Astrocyte (in vitro differentiated cells and primary cell): ENCODE measurements at regions not wholly inside any gene's neighbourhood (a gene's known extent, or its start where the extent isn't known, plus 50 kb on each side); places are given as distances from the start of the nearest gene placed in this dataset.
"Not testable (repeated sequence)": the region's sequence is repeated elsewhere in the genome, so short reads cannot be mapped to it uniquely, and the experiment has no call there.

Source experiments
- DNase-seq: peaks from one replicate; pipeline ENCODE4 v3.0.0-alpha.2; 2010; ENCODE audit warnings: low read depth
- FAIRE-seq: peaks from 2 replicates; lab custom pipeline; 2011; peaks lifted over from hg19 to GRCh38; lab: Jason Lieb, UNC
- H2AFZ ChIP-seq: 2 replicates; pipeline ENCODE4 v1.6.0; 2012; ENCODE audit warnings: low read depth, low read length, inconsistent platforms
- H3K27ac ChIP-seq: 2 replicates; pipeline ENCODE4 v1.5.1; 2011; ENCODE audit warnings: low read depth, low read length, inconsistent platforms
- H3K27me3 ChIP-seq: 2 replicates; pipeline ENCODE4 v1.6.0; 2011; ENCODE audit warnings: low read length, inconsistent platforms; ENCODE audit not compliant: insufficient read depth
- H3K36me3 ChIP-seq: 2 replicates; pipeline ENCODE4 v1.5.1; 2011; ENCODE audit warnings: low read length, inconsistent platforms; ENCODE audit not compliant: insufficient read depth
- H3K4me1 ChIP-seq: 2 replicates; pipeline ENCODE4 v1.5.1; 2011; ENCODE audit warnings: low read length, inconsistent platforms; ENCODE audit not compliant: insufficient read depth
- H3K4me2 ChIP-seq: 2 replicates; pipeline ENCODE4 v1.6.0; 2012; ENCODE audit warnings: low read length, inconsistent platforms
- H3K4me3 ChIP-seq: 2 replicates; pipeline ENCODE4 v1.5.1; 2011; ENCODE audit warnings: low read depth, mild to moderate bottlenecking, low read length, inconsistent platforms; ENCODE audit not compliant: insufficient read depth
- H3K79me2 ChIP-seq: 2 replicates; pipeline ENCODE4 v1.6.0; 2012; ENCODE audit warnings: mild to moderate bottlenecking, low read length, inconsistent platforms; ENCODE audit not compliant: insufficient read depth
- H3K9ac ChIP-seq: 2 replicates; pipeline ENCODE4 v1.6.0; 2012; ENCODE audit warnings: mild to moderate bottlenecking, low read length, inconsistent platforms
- H3K9me3 ChIP-seq: 2 replicates; pipeline ENCODE4 v1.5.1; 2012; ENCODE audit warnings: low read depth, mild to moderate bottlenecking, low read length, inconsistent platforms; ENCODE audit not compliant: insufficient read depth
- H4K20me1 ChIP-seq: 2 replicates; pipeline ENCODE4 v1.6.0; 2012; ENCODE audit warnings: low read length, inconsistent platforms; ENCODE audit not compliant: insufficient read depth
- H3K27ac Mint-ChIP-seq: one replicate; pipeline ENCODE4 v1.8.0; 2021; ENCODE audit warnings: mild to moderate bottlenecking, mixed read lengths; ENCODE audit not compliant: unreplicated experiment
- H3K27me3 Mint-ChIP-seq: one replicate; pipeline ENCODE4 v1.8.0; 2021; ENCODE audit warnings: low read depth, mixed read lengths; ENCODE audit not compliant: unreplicated experiment
- H3K36me3 Mint-ChIP-seq: one replicate; pipeline ENCODE4 v1.8.0; 2021; ENCODE audit warnings: low read depth, mixed read lengths; ENCODE audit not compliant: unreplicated experiment
- H3K4me1 Mint-ChIP-seq: one replicate; pipeline ENCODE4 v1.8.0; 2021; ENCODE audit warnings: low read depth, mixed read lengths; ENCODE audit not compliant: unreplicated experiment
- H3K4me3 Mint-ChIP-seq: one replicate; pipeline ENCODE4 v1.8.0; 2021; ENCODE audit warnings: mild to moderate bottlenecking, moderate library complexity, mixed read lengths; ENCODE audit not compliant: unreplicated experiment
- H3K9me3 Mint-ChIP-seq: one replicate; pipeline ENCODE4 v1.8.0; 2021; ENCODE audit warnings: mild to moderate bottlenecking, mixed read lengths; ENCODE audit not compliant: unreplicated experiment
- CTCF ChIP-seq: IDR thresholded peaks from 2 replicates; pipeline ENCODE4 v1.5.1; 2011; ENCODE audit warnings: low read depth, mild to moderate bottlenecking, inconsistent platforms, low read length, moderate library complexity; ENCODE audit not compliant: insufficient read depth
- EZH2 ChIP-seq: IDR thresholded peaks from 2 replicates; pipeline ENCODE4 v1.6.1; 2012; ENCODE audit warnings: mild to moderate bottlenecking, low read length, inconsistent platforms; ENCODE audit not compliant: insufficient read depth

- Histone ChIP-seq H3K9me3 (no peaks in the 10 kb centered on the region), H2AFZ (no peak overlapping the region), H3K4me3 (no peak overlapping the region), H3K36me3 (no peaks in the 10 kb centered on the region), H3K9ac (no peak overlapping the region), H3K27me3 (no peaks in the 10 kb centered on the region), H3K79me2 (no peaks in the 10 kb centered on the region), H4K20me1 (no peaks in the 10 kb centered on the region), H3K27ac (no peak overlapping the region), H3K4me1 (no peaks in the 10 kb centered on the region), H3K4me2 (no peak overlapping the region)
- no peak overlapping the region for H3K27ac Mint-ChIP-seq
- no peaks in the 10 kb centered on the region for H3K36me3 Mint-ChIP-seq
- H3K4me1 Mint-ChIP-seq = peaks cover 13% of the 10 kb centered on the region
- no peak overlapping the region for H3K4me3 Mint-ChIP-seq
- H3K9me3 Mint-ChIP-seq = no peaks in the 10 kb centered on the region
- H3K27me3 Mint-ChIP-seq = no peaks in the 10 kb centered on the region
- TF ChIP-seq EZH2 (no peak), CTCF (no peak)
- DNase-seq (no peak), FAIRE-seq (no peak)
Observed at GRCh38 chr3:20563985-20564384, 378.0 kb upstream of the SGO1 start.

- TF ChIP-seq CTCF (no peak), EZH2 (no peak)
- no peak overlapping the region for H3K9ac ChIP-seq
- H3K4me1 Mint-ChIP-seq = peaks cover 18% of the 10 kb centered on the region
- no peak overlapping the region for H3K4me3 ChIP-seq
- H3K4me3 Mint-ChIP-seq = no peak overlapping the region
- H3K27me3 ChIP-seq = no peaks in the 10 kb centered on the region
- no peak overlapping the region for H3K27ac Mint-ChIP-seq
- H3K4me2 ChIP-seq = no peak overlapping the region
- no peaks in the 10 kb centered on the region for H3K9me3 Mint-ChIP-seq
- no peaks in the 10 kb centered on the region for H3K9me3 ChIP-seq
- no peak overlapping the region for H2AFZ ChIP-seq
- no peak overlapping the region for H3K27ac ChIP-seq
- H3K36me3 Mint-ChIP-seq = no peaks in the 10 kb centered on the region
- no peaks in the 10 kb centered on the region for H4K20me1 ChIP-seq
- no peaks in the 10 kb centered on the region for H3K79me2 ChIP-seq
- DNase-seq (no peak), FAIRE-seq (peak; percentile 47)
- H3K4me1 ChIP-seq = no peaks in the 10 kb centered on the region
- no peaks in the 10 kb centered on the region for H3K27me3 Mint-ChIP-seq
- H3K36me3 ChIP-seq = no peaks in the 10 kb centered on the region
Observed at GRCh38 chr3:20563251-20563650, 377.2 kb upstream of the SGO1 start.

GRCh38 chr3:20561166-20561565 lies 375.2 kb upstream of the SGO1 start:
- no peaks in the 10 kb centered on the region for H3K36me3 ChIP-seq
- no peaks in the 10 kb centered on the region for H4K20me1 ChIP-seq
- TF ChIP-seq CTCF (no peak), EZH2 (no peak)
- no peaks in the 10 kb centered on the region for H3K4me1 ChIP-seq
- Mint-ChIP-seq H3K9me3 (no peaks in the 10 kb centered on the region), H3K4me1 (peaks cover 22% of the 10 kb centered on the region), H3K36me3 (no peaks in the 10 kb centered on the region), H3K4me3 (no peak overlapping the region), H3K27ac (peak overlapping the region; percentile 5), H3K27me3 (no peaks in the 10 kb centered on the region)
- no peaks in the 10 kb centered on the region for H3K27me3 ChIP-seq
- no peak overlapping the region for H3K4me2 ChIP-seq
- no peak overlapping the region for H3K4me3 ChIP-seq
- no peaks in the 10 kb centered on the region for H3K79me2 ChIP-seq
- peak; percentile 59 for DNase-seq
- no peak overlapping the region for H2AFZ ChIP-seq
- FAIRE-seq = no peak
- no peak overlapping the region for H3K9ac ChIP-seq
- H3K9me3 ChIP-seq = no peaks in the 10 kb centered on the region
- no peak overlapping the region for H3K27ac ChIP-seq

GRCh38 chr3:20560446-20560845 lies 374.4 kb upstream of the SGO1 start:
- peak; percentile 30 for DNase-seq
- H3K4me1 Mint-ChIP-seq = peaks cover 25% of the 10 kb centered on the region
- not testable (repeated sequence) for H3K4me1 ChIP-seq, H3K9me3 Mint-ChIP-seq, H2AFZ ChIP-seq, H4K20me1 ChIP-seq, H3K36me3 ChIP-seq, H3K27ac ChIP-seq, H3K27ac Mint-ChIP-seq, H3K4me3 Mint-ChIP-seq, FAIRE-seq, H3K9me3 ChIP-seq, H3K36me3 Mint-ChIP-seq, H3K27me3 Mint-ChIP-seq, H3K9ac ChIP-seq, H3K79me2 ChIP-seq, H3K4me2 ChIP-seq, H3K4me3 ChIP-seq, H3K27me3 ChIP-seq
